ENCODE measurements at regions not wholly inside any gene's neighbourhood (a gene's known extent, or its start where the extent isn't known, plus 50 kb on each side); places are given as distances from the start of the nearest gene placed in this dataset.

DNA sequence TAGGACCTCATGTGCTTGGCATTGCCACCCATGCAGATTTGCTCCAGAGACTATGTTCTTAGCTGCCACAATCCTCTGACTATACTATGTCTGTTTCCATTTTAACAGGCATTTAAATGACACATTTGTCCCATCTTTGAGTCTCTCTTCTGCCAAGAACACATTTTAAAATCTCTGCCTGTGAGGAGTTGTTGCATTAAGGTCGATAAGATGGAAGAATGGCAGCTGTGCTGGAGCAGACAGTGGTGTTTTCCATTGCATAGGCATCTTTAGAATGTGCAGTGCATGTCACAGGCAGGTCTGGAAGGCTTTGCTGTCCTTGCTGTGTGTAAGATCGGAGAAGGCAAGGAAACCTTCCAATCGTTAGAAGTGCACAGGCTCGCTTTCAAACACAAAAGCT, 70.9 kb upstream of the CELF2 start:
- FAIRE-seq = no peak
- DNase-seq (ENCODE audit: low spot score) = no peak

DNA sequence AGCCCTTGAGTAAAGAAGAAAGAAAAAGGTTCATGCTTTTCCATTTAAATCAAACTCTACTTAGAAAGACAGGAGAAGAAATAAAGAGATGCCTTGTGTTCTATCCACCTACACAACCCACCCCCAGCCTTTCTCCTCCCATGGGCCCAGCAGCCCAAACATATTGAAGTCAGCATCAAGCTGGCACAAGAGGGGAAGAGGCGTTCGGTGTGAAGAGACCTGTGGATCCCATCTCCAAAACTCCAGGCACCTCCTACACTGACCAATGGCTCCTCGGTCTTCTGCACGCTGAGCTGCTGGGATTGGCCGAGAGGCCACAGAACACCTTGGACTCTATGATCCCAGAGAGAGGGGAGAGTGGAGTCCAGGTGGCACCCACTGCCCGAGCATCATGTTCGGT, 66.0 kb upstream of the CELF2 start:
- FAIRE-seq = no peak
- DNase-seq (ENCODE audit: low spot score) = no peak

GRCh38 chr10:10952800-10953199, 64.9 kb upstream of the CELF2 start:
- FAIRE-seq = no peak

GRCh38 chr10:10956681-10957542, 60.8 kb upstream of the CELF2 start:
- FAIRE-seq (no peak), DNase-seq (ENCODE audit: low spot score) (no peak)

More at GRCh38 chr10:10952800-10953199, 64.9 kb upstream of the CELF2 start:
- DNase-seq (ENCODE audit: low spot score) = no peak

GRCh38 chr10:10958041-10958440, 59.6 kb upstream of the CELF2 start:
- FAIRE-seq (no peak), DNase-seq (ENCODE audit: low spot score) (no peak)

DNA sequence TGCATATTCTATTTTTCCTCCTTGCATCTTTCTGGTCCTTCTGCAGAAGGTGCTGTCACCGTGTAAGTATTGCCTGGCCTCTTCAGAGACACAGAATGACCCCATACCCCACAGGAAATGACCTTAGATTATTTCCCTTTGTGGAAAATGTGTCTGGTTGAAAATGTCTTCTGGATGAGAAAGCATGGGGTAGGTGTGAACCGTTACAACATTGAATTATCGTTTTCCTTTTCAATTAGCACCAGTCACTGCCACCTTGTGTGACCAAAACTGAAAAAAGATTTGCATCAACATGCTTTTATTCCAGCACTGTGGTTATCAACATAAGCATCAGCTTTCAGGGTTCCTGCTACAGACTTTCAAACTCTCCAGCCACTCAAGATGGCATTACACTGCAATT, 58.0 kb upstream of the CELF2 start:
- no peak for FAIRE-seq
- DNase-seq (ENCODE audit: low spot score) = no peak

DNA sequence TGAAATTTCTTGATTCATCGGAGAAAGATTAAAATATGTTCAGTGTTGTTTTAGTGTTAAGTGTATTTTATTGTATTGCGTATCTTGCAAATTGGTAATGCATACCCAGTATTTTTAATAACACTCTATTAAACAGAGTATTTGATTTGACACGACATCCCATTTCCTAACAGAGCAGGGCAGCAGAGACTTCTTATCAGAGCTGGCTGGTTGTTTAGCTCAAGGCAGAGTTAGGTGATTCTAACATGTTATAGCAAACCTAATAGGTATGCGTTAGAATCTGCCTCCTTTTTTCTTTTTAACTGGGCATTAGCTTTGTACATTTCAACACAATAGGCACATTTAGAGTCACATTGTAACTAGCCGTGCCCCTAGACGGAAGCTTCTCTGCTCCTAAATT, 57.1 kb upstream of the CELF2 start:
- DNase-seq (ENCODE audit: low spot score) (no peak), FAIRE-seq (no peak)

- DNase-seq (ENCODE audit: low spot score) = no peak
- no peak for FAIRE-seq
These were observed 56.6 kb upstream of the CELF2 start for GRCh38 chr10:10961072-10961471.

- FAIRE-seq = no peak
- no peak for DNase-seq (ENCODE audit: low spot score)
These were observed 50.6 kb upstream of the CELF2 start for GRCh38 chr10:10967029-10967428.

DNA sequence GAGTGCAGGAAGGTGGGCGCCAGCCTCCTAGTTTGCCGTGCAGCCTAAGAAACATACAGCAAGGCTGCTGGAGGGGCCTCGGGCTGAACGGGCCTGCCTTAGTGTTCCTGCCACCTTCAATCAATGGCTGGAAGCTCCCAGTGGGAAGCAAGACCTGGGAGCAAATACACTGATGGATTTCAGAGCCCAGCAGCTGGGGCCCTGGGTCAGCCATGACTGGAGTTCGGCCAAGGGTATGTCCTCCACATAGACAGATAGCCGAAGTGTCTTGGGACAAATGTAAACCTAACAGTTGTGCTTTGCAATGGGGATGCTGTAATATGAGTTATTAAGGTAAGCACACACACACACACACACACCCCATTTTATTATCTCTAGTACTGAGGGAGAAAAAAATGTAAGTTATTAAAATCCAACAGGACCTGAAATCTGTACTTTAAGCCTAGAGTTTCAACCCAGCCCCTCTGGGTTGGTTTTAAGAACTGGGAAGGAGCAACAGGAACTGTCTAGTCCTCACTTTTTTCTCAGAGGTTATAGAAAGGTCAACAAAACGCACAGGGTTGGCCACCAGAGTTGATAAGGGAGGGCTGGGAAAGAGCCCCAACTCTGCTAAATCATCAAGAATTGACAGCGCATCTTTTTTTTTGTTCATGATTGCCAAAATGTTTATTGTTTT, 50.0 kb upstream of the CELF2 start:
- DNase-seq (ENCODE audit: low spot score) (no peak), FAIRE-seq (no peak)

All from RCC 7860 (cell line).